Mucosa of descending colon (tissue), 3 donors: ENCODE measurements at regions not wholly inside any gene's neighbourhood (a gene's known extent, or its start where the extent isn't known, plus 50 kb on each side); places are given as distances from the start of the nearest gene placed in this dataset.

Experiments used
- ATAC-seq: fragments of 200-7000 bp; cut with Tn5 transposase; one replicate; pipeline ENCODE4 v1.9.1; 2020; ENCODE audit warnings: mild to moderate bottlenecking, moderate library complexity
- DNase-seq, 3 donors: peaks; one replicate each; pipeline ENCODE4 v3.0.0-alpha.2; 2020
- H3K36me3 ChIP-seq: fragments of 200-600 bp; one replicate; pipeline ENCODE4 v1.8.0; 2021; ENCODE audit warnings: low read depth, mild to moderate bottlenecking
- H3K4me1 ChIP-seq: fragments of 200-600 bp; one replicate; pipeline ENCODE4 v1.8.0; 2021; ENCODE audit warnings: low read depth, mild to moderate bottlenecking
- H3K4me3 ChIP-seq: fragments of 200-600 bp; one replicate; pipeline ENCODE4 v1.8.0; 2021; ENCODE audit warnings: mild to moderate bottlenecking
- H3K9me3 ChIP-seq: fragments of 200-600 bp; one replicate; pipeline ENCODE4 v1.8.0; 2021; ENCODE audit warnings: mild to moderate bottlenecking
- CTCF ChIP-seq: fragments of 200-600 bp; IDR thresholded peaks from one replicate; pipeline ENCODE4 v1.8.0; 2022; ENCODE audit warnings: antibody characterized with exemption, mild to moderate bottlenecking
- intact Hi-C, 2 donors: fragments of 100-400 bp; cut with DNase I in 1 of 2; cut with micrococcal nuclease in 1 of 2; formaldehyde crosslinking; loops; one replicate each; pipeline versions ENCODE4 v1.11.0 to v1.11.1; 2022; cut with DNase I, micrococcal nuclease
- donor health status: DM: no; HTN: no; CAD: no; lungs with moderate emphysema.
- donor health status: DM: no; HTN: no; CAD: no.
- donor health status: DM: no; HTN: yes; CAD: no.

- no peak for TF ChIP-seq CTCF
- no peaks in the 10 kb centered on the region for H3K9me3 ChIP-seq
- no peak for ATAC-seq
- H3K36me3 ChIP-seq = no peaks in the 10 kb centered on the region
- no peak for DNase-seq
- intact Hi-C loops = no loop called here
- H3K4me3 ChIP-seq = no peak overlapping the region
- H3K4me1 ChIP-seq = no peaks in the 10 kb centered on the region
These were observed 443.0 kb upstream of the MKI67 start for GRCh38 chr10:128568990-128569945.

- DNase-seq (no peak), ATAC-seq (no peak)
- no peak for TF ChIP-seq CTCF
- Histone ChIP-seq H3K36me3 (no peaks in the 10 kb centered on the region), H3K4me3 (no peak overlapping the region), H3K4me1 (no peaks in the 10 kb centered on the region), H3K9me3 (no peaks in the 10 kb centered on the region)
- intact Hi-C loops = no loop called here
These were observed 444.2 kb upstream of the MKI67 start for GRCh38 chr10:128570319-128570995.

- H3K36me3 ChIP-seq = no peaks in the 10 kb centered on the region
- intact Hi-C loops = no loop called here
These were observed 444.8 kb upstream of the MKI67 start for GRCh38 chr10:128571071-128571470.

GRCh38 chr10:128571745-128572144, 445.5 kb upstream of the MKI67 start:
- Histone ChIP-seq H3K4me1 (no peaks in the 10 kb centered on the region), H3K4me3 (no peak overlapping the region), H3K9me3 (no peaks in the 10 kb centered on the region), H3K36me3 (no peaks in the 10 kb centered on the region)
- no peak for ATAC-seq
- intact Hi-C loops = no loop called here
- TF ChIP-seq CTCF = no peak
- no peak for DNase-seq

More at GRCh38 chr10:128571071-128571470, 444.8 kb upstream of the MKI67 start:
- DNase-seq = no peak
- no peak overlapping the region for H3K4me3 ChIP-seq
- no peaks in the 10 kb centered on the region for H3K9me3 ChIP-seq
- TF ChIP-seq CTCF = no peak
- ATAC-seq = no peak
- no peaks in the 10 kb centered on the region for H3K4me1 ChIP-seq

- H3K4me1 ChIP-seq = no peaks in the 10 kb centered on the region
- no peak overlapping the region for H3K4me3 ChIP-seq
- intact Hi-C loops = no loop called here
These were observed 446.5 kb upstream of the MKI67 start for GRCh38 chr10:128572696-128573095.

More at GRCh38 chr10:128572696-128573095, 446.5 kb upstream of the MKI67 start:
- Histone ChIP-seq H3K9me3 (no peaks in the 10 kb centered on the region), H3K36me3 (no peaks in the 10 kb centered on the region)
- no peak for ATAC-seq
- DNase-seq = no peak
- TF ChIP-seq CTCF = no peak
